Endothelial cell of umbilical vein (primary cell): ENCODE measurements at regions not wholly inside any gene's neighbourhood (a gene's known extent, or its start where the extent isn't known, plus 50 kb on each side); places are given as distances from the start of the nearest gene placed in this dataset.

Experiments used
- BruUV-seq: library from RNA; stranded (reverse); fragments of 400-500 nt; replicated peaks from 2 replicates; lab custom pipeline; 2021; lab: Mats Ljungman, UMichigan
- CTCF ChIA-PET: fragments of 300-600, 350-600 bp; sonication (Branson Sonifier 250); formaldehyde crosslinking; loops from one replicate; lab custom pipeline; 2021; ENCODE audit warnings: antibody characterized with exemption, inconsistent platforms; lab: Charles Lee
- POLR2A ChIA-PET: fragments of 300-600, 350-600 bp; sonication (Branson Sonifier 250); formaldehyde crosslinking; loops from one replicate; lab custom pipeline; 2021; ENCODE audit warnings: antibody characterized with exemption, inconsistent platforms; lab: Charles Lee
- DNase-seq: peaks from one replicate; pipeline ENCODE4 v3.0.0-alpha.2; 2011; ENCODE audit warnings: low read depth, low spot score
- FAIRE-seq: peaks from 2 replicates; lab custom pipeline; 2011; peaks lifted over from hg19 to GRCh38; lab: Jason Lieb, UNC
- H2AFZ ChIP-seq: 2 replicates; pipeline ENCODE4 v1.6.0; 2012; ENCODE audit warnings: low read depth, low read length, control low read depth, inconsistent platforms
- H3K27ac ChIP-seq: 2 replicates; pipeline ENCODE4 v1.5.1; 2011; ENCODE audit warnings: low read depth, mild to moderate bottlenecking, control low read depth, low read length, moderate library complexity; ENCODE audit not compliant: insufficient read depth
- H3K27me3 ChIP-seq, 2 experiments: 2 replicates each; pipeline versions ENCODE4 v1.6.0 to v1.6.1; 2011; ENCODE audit warnings: low read length in 2 of 2, mixed read lengths in 1 of 2; ENCODE audit not compliant: control insufficient read depth in 2 of 2, insufficient read depth in 2 of 2
- H3K36me3 ChIP-seq, 2 experiments: 2 replicates in 1 of 2; 3 replicates in 1 of 2; pipeline ENCODE4 v1.5.1; 2011; ENCODE audit warnings: low read length in 2 of 2, mild to moderate bottlenecking in 1 of 2, moderate library complexity in 1 of 2; ENCODE audit not compliant: control insufficient read depth in 2 of 2, insufficient read depth in 2 of 2; ENCODE audit errors: extremely low read depth in 1 of 2
- H3K4me1 ChIP-seq: 3 replicates; pipeline ENCODE4 v1.5.1; 2011; ENCODE audit warnings: mild to moderate bottlenecking, low read length; ENCODE audit not compliant: control insufficient read depth, insufficient read depth; ENCODE audit errors: extremely low read depth
- H3K4me2 ChIP-seq: 2 replicates; pipeline ENCODE4 v1.6.1; 2011; ENCODE audit warnings: low read length, control low read depth, mixed read lengths; ENCODE audit not compliant: insufficient read depth
- H3K4me3 ChIP-seq, 3 experiments: fragments of 200-600 bp in 1 of 3; sonication (generic), shearing (Covaris generic) in 1 of 3; replicated peaks in 1 of 3; 2 replicates each; pipeline ENCODE4 v1.5.1; 2011 to 2016; ENCODE audit warnings: control low read depth in 3 of 3, low read length in 3 of 3, mild to moderate bottlenecking in 2 of 3, inconsistent platforms in 1 of 3, low read depth in 1 of 3, moderate library complexity in 1 of 3; ENCODE audit not compliant: insufficient read depth in 1 of 3
- H3K79me2 ChIP-seq: 2 replicates; pipeline ENCODE4 v1.6.0; 2012; ENCODE audit warnings: low read length, inconsistent platforms; ENCODE audit not compliant: control insufficient read depth, insufficient read depth
- H3K9ac ChIP-seq: replicated peaks from 2 replicates; pipeline ENCODE3; 2011; ENCODE audit warnings: low read length, control low read depth; ENCODE audit not compliant: insufficient read depth; ENCODE audit errors: extremely low read depth
- H3K9me1 ChIP-seq: replicated peaks from 3 replicates; pipeline ENCODE4 v1.6.0; 2011; ENCODE audit warnings: mild to moderate bottlenecking, low read length; ENCODE audit not compliant: control insufficient read depth, insufficient read depth; ENCODE audit errors: extremely low read depth
- H3K9me3 ChIP-seq: replicated peaks from 2 replicates; pipeline ENCODE4 v1.5.1; 2012; ENCODE audit warnings: low read length, inconsistent platforms; ENCODE audit not compliant: control insufficient read depth, insufficient read depth
- H4K20me1 ChIP-seq: replicated peaks from 2 replicates; pipeline ENCODE3; 2011; ENCODE audit warnings: mild to moderate bottlenecking, low read length; ENCODE audit not compliant: control insufficient read depth, insufficient read depth; ENCODE audit errors: extremely low read depth
- EZH2 ChIP-seq: IDR thresholded peaks from 2 replicates; pipeline ENCODE4 v1.6.1; 2012; ENCODE audit warnings: borderline replicate concordance, low read depth, mild to moderate bottlenecking, moderate library complexity, low read length, inconsistent platforms; ENCODE audit not compliant: severe bottlenecking
- FOS ChIP-seq: IDR thresholded peaks from 2 replicates; pipeline ENCODE4 v1.6.1; 2011; ENCODE audit warnings: mild to moderate bottlenecking, low read length, moderate library complexity, borderline replicate concordance; ENCODE audit not compliant: insufficient read depth
- GATA2 ChIP-seq: IDR thresholded peaks from 2 replicates; pipeline ENCODE4 v1.7.0; 2011; ENCODE audit warnings: low read depth, mild to moderate bottlenecking, moderate library complexity, mixed read lengths, low read length; ENCODE audit not compliant: insufficient read length, insufficient read depth
- JUN ChIP-seq: IDR thresholded peaks from 2 replicates; pipeline ENCODE4 v1.6.1; 2011; ENCODE audit warnings: borderline replicate concordance, low read depth; ENCODE audit not compliant: insufficient read length, insufficient read depth
- MYC ChIP-seq: IDR thresholded peaks from one replicate; pipeline ENCODE4 v1.6.1; 2011; ENCODE audit warnings: mild to moderate bottlenecking, low read depth, low read length
- POLR2A ChIP-seq: IDR thresholded peaks from 2 replicates; pipeline ENCODE4 v1.6.1; 2012; ENCODE audit warnings: low read depth, mild to moderate bottlenecking, control low read depth, low read length
- POLR2AphosphoS5 ChIP-seq: IDR thresholded peaks from 2 replicates; pipeline ENCODE4 v1.6.1; 2012; ENCODE audit warnings: low read depth, mild to moderate bottlenecking, control low read depth, low read length, moderate library complexity; ENCODE audit not compliant: insufficient read depth
- dilution Hi-C: fragments of 300-500 bp; cut with MboI; formaldehyde crosslinking; loops from one replicate; pipeline ENCODE4 v1.15.0; 2019; ENCODE audit warnings: low sequenced_read_pairs; ENCODE audit not compliant: extremely low pct_ligation_motif_present
- intact Hi-C: fragments of 100-400 bp; cut with micrococcal nuclease; formaldehyde crosslinking; loops from one replicate; pipeline ENCODE4 v1.10.0; 2022
- TF ChIP-seq, protein P1 (sequence below), 2 donors: IDR thresholded peaks; 1 replicate in 1 of 2; 2 replicates in 1 of 2; pipeline ENCODE4 v1.5.1; 2011; ENCODE audit warnings: low read length in 2 of 2, mild to moderate bottlenecking in 2 of 2, moderate library complexity in 2 of 2, control low read depth in 1 of 2, inconsistent platforms in 1 of 2, low read depth in 1 of 2; ENCODE audit not compliant: insufficient read depth in 1 of 2; ENCODE audit errors: extremely low read depth in 1 of 2
- TF ChIP-seq, protein P2 (sequence below): IDR thresholded peaks from 2 replicates; pipeline ENCODE4 v1.6.1; 2011; ENCODE audit not compliant: insufficient read depth, insufficient read length

DNA sequence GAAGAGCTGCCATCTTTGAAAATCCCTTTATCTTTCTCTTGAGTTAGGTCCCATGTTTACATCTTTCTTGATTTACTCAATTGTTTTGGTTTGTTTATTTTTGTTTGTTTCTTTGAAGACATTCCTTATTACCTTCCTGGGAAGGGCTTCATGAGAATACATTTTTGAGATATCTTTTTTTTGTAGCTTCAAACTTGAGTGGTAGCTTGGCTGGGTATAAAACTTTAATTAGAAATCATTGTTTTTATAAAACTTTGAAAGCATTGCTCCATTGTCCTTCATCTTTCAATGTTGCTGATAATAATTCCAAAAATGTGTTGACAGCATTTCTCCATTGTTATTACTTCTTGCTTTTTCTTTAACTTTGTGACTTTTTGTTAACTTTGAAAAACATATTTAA is 145.9 kb upstream of the RBMS1 start:
- no peak for TF ChIP-seq POLR2A
- TF ChIP-seq, protein P1, sequence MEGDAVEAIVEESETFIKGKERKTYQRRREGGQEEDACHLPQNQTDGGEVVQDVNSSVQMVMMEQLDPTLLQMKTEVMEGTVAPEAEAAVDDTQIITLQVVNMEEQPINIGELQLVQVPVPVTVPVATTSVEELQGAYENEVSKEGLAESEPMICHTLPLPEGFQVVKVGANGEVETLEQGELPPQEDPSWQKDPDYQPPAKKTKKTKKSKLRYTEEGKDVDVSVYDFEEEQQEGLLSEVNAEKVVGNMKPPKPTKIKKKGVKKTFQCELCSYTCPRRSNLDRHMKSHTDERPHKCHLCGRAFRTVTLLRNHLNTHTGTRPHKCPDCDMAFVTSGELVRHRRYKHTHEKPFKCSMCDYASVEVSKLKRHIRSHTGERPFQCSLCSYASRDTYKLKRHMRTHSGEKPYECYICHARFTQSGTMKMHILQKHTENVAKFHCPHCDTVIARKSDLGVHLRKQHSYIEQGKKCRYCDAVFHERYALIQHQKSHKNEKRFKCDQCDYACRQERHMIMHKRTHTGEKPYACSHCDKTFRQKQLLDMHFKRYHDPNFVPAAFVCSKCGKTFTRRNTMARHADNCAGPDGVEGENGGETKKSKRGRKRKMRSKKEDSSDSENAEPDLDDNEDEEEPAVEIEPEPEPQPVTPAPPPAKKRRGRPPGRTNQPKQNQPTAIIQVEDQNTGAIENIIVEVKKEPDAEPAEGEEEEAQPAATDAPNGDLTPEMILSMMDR (IDR thresholded peaks at IDR 0.05; ENCODE audit: extremely low read depth in 1 of 2, insufficient read depth in 1 of 2, low read depth in 1 of 2, low read length in 2 of 2), result no peak
- no peak for TF ChIP-seq POLR2AphosphoS5
- TF ChIP-seq GATA2, result no peak
- TF ChIP-seq, protein P2, sequence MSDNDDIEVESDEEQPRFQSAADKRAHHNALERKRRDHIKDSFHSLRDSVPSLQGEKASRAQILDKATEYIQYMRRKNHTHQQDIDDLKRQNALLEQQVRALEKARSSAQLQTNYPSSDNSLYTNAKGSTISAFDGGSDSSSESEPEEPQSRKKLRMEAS, result no peak
- no peak for TF ChIP-seq MYC
- no peak for TF ChIP-seq JUN
- TF ChIP-seq EZH2, result no peak
- TF ChIP-seq FOS, result no peak
- Histone ChIP-seq H3K36me3 (no peaks in the 10 kb centered on the region), H2AFZ (no peak overlapping the region), H3K4me3 (no peak overlapping the region), H4K20me1 (no peaks in the 10 kb centered on the region), H3K9me3 (no peaks in the 10 kb centered on the region), H3K9ac (no peak overlapping the region), H3K9me1 (no peaks in the 10 kb centered on the region), H3K4me1 (no peaks in the 10 kb centered on the region), H3K79me2 (no peaks in the 10 kb centered on the region), H3K4me2 (no peak overlapping the region), H3K27ac (no peak overlapping the region), H3K27me3 (no peaks in the 10 kb centered on the region)
- no TSS peak for BruUV-seq
- FAIRE-seq, result no peak
- ChIA-PET CTCF (interaction anchor here (1.2 kb wide), 1 partner anchor 8 kb away, joined by 3 read pairs; no protein-coding TSS in a partner anchor), POLR2A (no interaction called here)
- no peak for DNase-seq
- dilution Hi-C loops, result no loop called here
- intact Hi-C loops, result no loop called here
